Keratinocyte (primary cell): ENCODE measurements at regions not wholly inside any gene's neighbourhood (a gene's known extent, or its start where the extent isn't known, plus 50 kb on each side); places are given as distances from the start of the nearest gene placed in this dataset.

Source experiments
- EZH2 ChIP-seq: IDR thresholded peaks from one replicate; pipeline ENCODE4 v1.6.1; 2012; ENCODE audit warnings: inconsistent platforms, mild to moderate bottlenecking, low read length, moderate library complexity
- TF ChIP-seq, protein P1 (sequence below), 3 experiments: IDR thresholded peaks in 1 of 3; conservative IDR thresholded peaks in 1 of 3; optimal IDR thresholded peaks in 1 of 3; 2 replicates in 2 of 3; 3 replicates in 1 of 3; pipeline versions ENCODE3 to v1.5.1; 2011; ENCODE audit warnings: low read length in 3 of 3, mild to moderate bottlenecking in 3 of 3, moderate library complexity in 2 of 3, control low read depth in 1 of 3, inconsistent platforms in 1 of 3; ENCODE audit not compliant: insufficient read depth in 2 of 3; ENCODE audit errors: extremely low read depth in 1 of 3

- TF ChIP-seq, protein P1, sequence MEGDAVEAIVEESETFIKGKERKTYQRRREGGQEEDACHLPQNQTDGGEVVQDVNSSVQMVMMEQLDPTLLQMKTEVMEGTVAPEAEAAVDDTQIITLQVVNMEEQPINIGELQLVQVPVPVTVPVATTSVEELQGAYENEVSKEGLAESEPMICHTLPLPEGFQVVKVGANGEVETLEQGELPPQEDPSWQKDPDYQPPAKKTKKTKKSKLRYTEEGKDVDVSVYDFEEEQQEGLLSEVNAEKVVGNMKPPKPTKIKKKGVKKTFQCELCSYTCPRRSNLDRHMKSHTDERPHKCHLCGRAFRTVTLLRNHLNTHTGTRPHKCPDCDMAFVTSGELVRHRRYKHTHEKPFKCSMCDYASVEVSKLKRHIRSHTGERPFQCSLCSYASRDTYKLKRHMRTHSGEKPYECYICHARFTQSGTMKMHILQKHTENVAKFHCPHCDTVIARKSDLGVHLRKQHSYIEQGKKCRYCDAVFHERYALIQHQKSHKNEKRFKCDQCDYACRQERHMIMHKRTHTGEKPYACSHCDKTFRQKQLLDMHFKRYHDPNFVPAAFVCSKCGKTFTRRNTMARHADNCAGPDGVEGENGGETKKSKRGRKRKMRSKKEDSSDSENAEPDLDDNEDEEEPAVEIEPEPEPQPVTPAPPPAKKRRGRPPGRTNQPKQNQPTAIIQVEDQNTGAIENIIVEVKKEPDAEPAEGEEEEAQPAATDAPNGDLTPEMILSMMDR (optimal IDR thresholded peaks at IDR 0.05 in 1 of 3, IDR thresholded peaks at IDR 0.05 in 1 of 3, conservative IDR thresholded peaks at IDR 0.05 in 1 of 3; ENCODE audit: extremely low read depth in 1 of 3, insufficient read depth in 2 of 3, low read length in 3 of 3), result no peak
- TF ChIP-seq EZH2, result no peak
Observed at GRCh38 chr6:27782748-27783147, 129.4 kb downstream of the OR2B2 start.
